ENCODE measurements at regions not wholly inside any gene's neighbourhood (a gene's known extent, or its start where the extent isn't known, plus 50 kb on each side); places are given as distances from the start of the nearest gene placed in this dataset.
A peak's percentile ranks its signal among the peaks of the same experiment; 100 is the strongest.

- H3K36me3 ChIP-seq, result no peaks in the 10 kb centered on the region
- H3K4me1 ChIP-seq, result peaks cover 0 to 20% (median 0%) of the 10 kb centered on the region in 4 donors
- DNase-seq (ENCODE audit: low spot score in 2 of 2), result no peak
- TF ChIP-seq EP300 (IDR thresholded peaks at IDR 0.05) (peak in 1 of 2 donors; percentile 39), CTCF (IDR thresholded peaks at IDR 0.05) (no peak)
- H3K4me3 ChIP-seq, result no peak overlapping the region
- H3K27ac ChIP-seq, result peak overlapping the region in 2 of 4 donors; percentile 44 to 64
- no peaks in the 10 kb centered on the region for H3K27me3 ChIP-seq
- WGBS, 2 donors, result 43 to 44% methylated on average over 2 of the region's 2 CpGs
- no peaks in the 10 kb centered on the region for H3K9me3 ChIP-seq
Measured at GRCh38 chr7:15795393-15795792, 108.9 kb upstream of the MEOX2 start.

GRCh38 chr7:15794801-15795200 lies 108.3 kb upstream of the MEOX2 start:
- Histone ChIP-seq H3K4me3 (no peak overlapping the region), H3K36me3 (no peaks in the 10 kb centered on the region), H3K27ac (peak overlapping the region in 1 of 4 donors; percentile 64), H3K9me3 (no peaks in the 10 kb centered on the region), H3K27me3 (no peaks in the 10 kb centered on the region), H3K4me1 (peaks cover 0 to 20% (median 0%) of the 10 kb centered on the region in 4 donors)
- no peak for DNase-seq (ENCODE audit: low spot score in 2 of 2)
- TF ChIP-seq EP300 (IDR thresholded peaks at IDR 0.05), result no peak
- no peak for TF ChIP-seq CTCF (IDR thresholded peaks at IDR 0.05)

GRCh38 chr7:15784694-15785030 lies 98.2 kb upstream of the MEOX2 start:
- Histone ChIP-seq H3K27me3 (no peaks in the 10 kb centered on the region), H3K4me1 (peaks cover 0 to 19% (median 3%) of the 10 kb centered on the region in 4 donors), H3K36me3 (no peaks in the 10 kb centered on the region), H3K4me3 (no peak overlapping the region), H3K9me3 (no peaks in the 10 kb centered on the region), H3K27ac (peak overlapping the region in 2 of 4 donors; percentile 16 to 46)
- 89 to 96% methylated on average over 3 of the region's 3 CpGs for WGBS, 2 donors
- TF ChIP-seq CTCF (IDR thresholded peaks at IDR 0.05), result no peak
- TF ChIP-seq EP300 (IDR thresholded peaks at IDR 0.05), result no peak
- no peak for TF ChIP-seq POLR2A (IDR thresholded peaks at IDR 0.05)
- DNase-seq (ENCODE audit: low spot score in 2 of 2), result no peak

- Histone ChIP-seq H3K27me3 (no peaks in the 10 kb centered on the region), H3K36me3 (no peaks in the 10 kb centered on the region), H3K4me3 (no peak overlapping the region), H3K27ac (peak overlapping the region in 2 of 4 donors; percentile 16 to 67), H3K4me1 (peaks cover 0 to 19% (median 3%) of the 10 kb centered on the region in 4 donors), H3K9me3 (no peaks in the 10 kb centered on the region)
- DNase-seq (ENCODE audit: low spot score in 2 of 2), result no peak
- whole genome bisulfite sequencing, 2 donors, result 14 to 27% methylated on average over 1 of the region's 1 CpG
- no peak for TF ChIP-seq POLR2A (IDR thresholded peaks at IDR 0.05)
- TF ChIP-seq EP300 (IDR thresholded peaks at IDR 0.05), result no peak
- no peak for TF ChIP-seq CTCF (IDR thresholded peaks at IDR 0.05)
Measured at GRCh38 chr7:15783987-15784693, 97.7 kb upstream of the MEOX2 start.

- no peaks in the 10 kb centered on the region for H3K27me3 ChIP-seq
- no peaks in the 10 kb centered on the region for H3K9me3 ChIP-seq
- no peaks in the 10 kb centered on the region for H3K36me3 ChIP-seq
- no peak overlapping the region for H3K4me3 ChIP-seq
- peaks cover 0 to 28% (median 3%) of the 10 kb centered on the region in 4 donors for H3K4me1 ChIP-seq
- TF ChIP-seq POLR2A (IDR thresholded peaks at IDR 0.05), result no peak
- TF ChIP-seq CTCF (IDR thresholded peaks at IDR 0.05), result no peak
- no peak for TF ChIP-seq EP300 (IDR thresholded peaks at IDR 0.05)
- no peak overlapping the region for H3K27ac ChIP-seq
- 59 to 64% methylated on average over 2 of the region's 2 CpGs for WGBS, 2 donors
- DNase-seq (ENCODE audit: low spot score in 2 of 2), result no peak
Measured at GRCh38 chr7:15782656-15783055, 96.2 kb upstream of the MEOX2 start.

Data from tibial nerve (tissue), 4 donors.